ENCODE measurements at regions not wholly inside any gene's neighbourhood (a gene's known extent, or its start where the extent isn't known, plus 50 kb on each side); places are given as distances from the start of the nearest gene placed in this dataset.

- H3K36me3 ChIP-seq (ENCODE audit: control insufficient read depth in 2 of 2, insufficient read depth in 2 of 2, low read length in 1 of 2), result no peaks in the 10 kb centered on the region
- H3K9me3 ChIP-seq (ENCODE audit: control insufficient read depth in 2 of 2, insufficient read depth in 1 of 2, low read depth in 1 of 2, low read length in 1 of 2), result no peaks in the 10 kb centered on the region
- H3K4me1 ChIP-seq (ENCODE audit: control insufficient read depth in 2 of 2, insufficient read depth in 2 of 2, low read length in 1 of 2), result no peaks in the 10 kb centered on the region
- H3K27ac ChIP-seq (ENCODE audit: low read depth in 2 of 2, low read length in 1 of 2), result no peak overlapping the region
- WGBS, 2 donors, result 93 to 94% methylated on average over 10 of the region's 10 CpGs
- no peaks in the 10 kb centered on the region for H3K27me3 ChIP-seq (ENCODE audit: control insufficient read depth in 1 of 2, insufficient read depth in 2 of 2, low read length in 2 of 2)
- H3K4me3 ChIP-seq (ENCODE audit: low read depth in 1 of 2, low read length in 2 of 2), result no peak overlapping the region
Observed at GRCh38 chr6:169983651-169984050, 232.2 kb downstream of the ERMARD start.

- H3K36me3 ChIP-seq (ENCODE audit: control insufficient read depth in 2 of 2, insufficient read depth in 2 of 2, low read length in 1 of 2), result no peaks in the 10 kb centered on the region
- no peaks in the 10 kb centered on the region for H3K9me3 ChIP-seq (ENCODE audit: control insufficient read depth in 2 of 2, insufficient read depth in 1 of 2, low read depth in 1 of 2, low read length in 1 of 2)
- H3K27ac ChIP-seq (ENCODE audit: low read depth in 2 of 2, low read length in 1 of 2), result no peak overlapping the region
- H3K4me3 ChIP-seq (ENCODE audit: low read depth in 1 of 2, low read length in 2 of 2), result no peak overlapping the region
- H3K4me1 ChIP-seq (ENCODE audit: control insufficient read depth in 2 of 2, insufficient read depth in 2 of 2, low read length in 1 of 2), result no peaks in the 10 kb centered on the region
- WGBS, 2 donors, result 91% methylated on average over 28 to 31 of the region's 31 CpGs
- no peaks in the 10 kb centered on the region for H3K27me3 ChIP-seq (ENCODE audit: control insufficient read depth in 1 of 2, insufficient read depth in 2 of 2, low read length in 2 of 2)
Observed at GRCh38 chr6:169982461-169983386, 231.3 kb downstream of the ERMARD start.

- H3K27me3 ChIP-seq (ENCODE audit: control insufficient read depth in 1 of 2, insufficient read depth in 2 of 2, low read length in 2 of 2), result no peaks in the 10 kb centered on the region
- H3K27ac ChIP-seq (ENCODE audit: low read depth in 2 of 2, low read length in 1 of 2), result no peak overlapping the region
- H3K36me3 ChIP-seq (ENCODE audit: control insufficient read depth in 2 of 2, insufficient read depth in 2 of 2, low read length in 1 of 2), result no peaks in the 10 kb centered on the region
- H3K4me1 ChIP-seq (ENCODE audit: control insufficient read depth in 2 of 2, insufficient read depth in 2 of 2, low read length in 1 of 2), result no peaks in the 10 kb centered on the region
- WGBS, 2 donors, result 67 to 76% methylated on average over 7 of the region's 7 CpGs
- H3K4me3 ChIP-seq (ENCODE audit: low read depth in 1 of 2, low read length in 2 of 2), result no peak overlapping the region
- no peaks in the 10 kb centered on the region for H3K9me3 ChIP-seq (ENCODE audit: control insufficient read depth in 2 of 2, insufficient read depth in 1 of 2, low read depth in 1 of 2, low read length in 1 of 2)
Observed at GRCh38 chr6:169981969-169982368, 230.5 kb downstream of the ERMARD start.

- WGBS, 2 donors, result 91 to 93% methylated on average over 6 of the region's 6 CpGs
- no peaks in the 10 kb centered on the region for H3K27me3 ChIP-seq (ENCODE audit: control insufficient read depth in 1 of 2, insufficient read depth in 2 of 2, low read length in 2 of 2)
- H3K4me1 ChIP-seq (ENCODE audit: control insufficient read depth in 2 of 2, insufficient read depth in 2 of 2, low read length in 1 of 2), result no peaks in the 10 kb centered on the region
- H3K36me3 ChIP-seq (ENCODE audit: control insufficient read depth in 2 of 2, insufficient read depth in 2 of 2, low read length in 1 of 2), result no peaks in the 10 kb centered on the region
- no peaks in the 10 kb centered on the region for H3K9me3 ChIP-seq (ENCODE audit: control insufficient read depth in 2 of 2, insufficient read depth in 1 of 2, low read depth in 1 of 2, low read length in 1 of 2)
- no peak overlapping the region for H3K4me3 ChIP-seq (ENCODE audit: low read depth in 1 of 2, low read length in 2 of 2)
- H3K27ac ChIP-seq (ENCODE audit: low read depth in 2 of 2, low read length in 1 of 2), result no peak overlapping the region
Observed at GRCh38 chr6:169981568-169981967, 230.1 kb downstream of the ERMARD start.

GRCh38 chr6:169980826-169981450 is 229.5 kb downstream of the ERMARD start:
- Histone ChIP-seq H3K27me3 (ENCODE audit: control insufficient read depth in 1 of 2, insufficient read depth in 2 of 2, low read length in 2 of 2) (no peaks in the 10 kb centered on the region), H3K36me3 (ENCODE audit: control insufficient read depth in 2 of 2, insufficient read depth in 2 of 2, low read length in 1 of 2) (no peaks in the 10 kb centered on the region), H3K4me1 (ENCODE audit: control insufficient read depth in 2 of 2, insufficient read depth in 2 of 2, low read length in 1 of 2) (peaks cover 0 to 3% of the 10 kb centered on the region in 2 donors), H3K27ac (ENCODE audit: low read depth in 2 of 2, low read length in 1 of 2) (no peak overlapping the region), H3K9me3 (ENCODE audit: control insufficient read depth in 2 of 2, insufficient read depth in 1 of 2, low read depth in 1 of 2, low read length in 1 of 2) (no peaks in the 10 kb centered on the region), H3K4me3 (ENCODE audit: low read depth in 1 of 2, low read length in 2 of 2) (no peak overlapping the region)
- 85 to 91% methylated on average over 14 of the region's 14 CpGs for WGBS, 2 donors

GRCh38 chr6:169979873-169980432 is 228.5 kb downstream of the ERMARD start:
- H3K4me1 ChIP-seq (ENCODE audit: control insufficient read depth in 2 of 2, insufficient read depth in 2 of 2, low read length in 1 of 2), result peaks cover 0 to 3% of the 10 kb centered on the region in 2 donors
- 88 to 93% methylated on average over 14 of the region's 14 CpGs for WGBS, 2 donors
- H3K27me3 ChIP-seq (ENCODE audit: control insufficient read depth in 1 of 2, insufficient read depth in 2 of 2, low read length in 2 of 2), result no peaks in the 10 kb centered on the region
- no peaks in the 10 kb centered on the region for H3K9me3 ChIP-seq (ENCODE audit: control insufficient read depth in 2 of 2, insufficient read depth in 1 of 2, low read depth in 1 of 2, low read length in 1 of 2)
- H3K36me3 ChIP-seq (ENCODE audit: control insufficient read depth in 2 of 2, insufficient read depth in 2 of 2, low read length in 1 of 2), result no peaks in the 10 kb centered on the region
- H3K4me3 ChIP-seq (ENCODE audit: low read depth in 1 of 2, low read length in 2 of 2), result no peak overlapping the region
- H3K27ac ChIP-seq (ENCODE audit: low read depth in 2 of 2, low read length in 1 of 2), result no peak overlapping the region

- no peaks in the 10 kb centered on the region for H3K27me3 ChIP-seq (ENCODE audit: control insufficient read depth in 1 of 2, insufficient read depth in 2 of 2, low read length in 2 of 2)
- no peaks in the 10 kb centered on the region for H3K36me3 ChIP-seq (ENCODE audit: control insufficient read depth in 2 of 2, insufficient read depth in 2 of 2, low read length in 1 of 2)
- H3K4me1 ChIP-seq (ENCODE audit: control insufficient read depth in 2 of 2, insufficient read depth in 2 of 2, low read length in 1 of 2), result peaks cover 0 to 3% of the 10 kb centered on the region in 2 donors
- no peak overlapping the region for H3K4me3 ChIP-seq (ENCODE audit: low read depth in 1 of 2, low read length in 2 of 2)
- no peak overlapping the region for H3K27ac ChIP-seq (ENCODE audit: low read depth in 2 of 2, low read length in 1 of 2)
- H3K9me3 ChIP-seq (ENCODE audit: control insufficient read depth in 2 of 2, insufficient read depth in 1 of 2, low read depth in 1 of 2, low read length in 1 of 2), result no peaks in the 10 kb centered on the region
- 35 to 51% methylated on average over 26 of the region's 26 CpGs for WGBS, 2 donors
Observed at GRCh38 chr6:169978615-169979161, 227.3 kb downstream of the ERMARD start.

- no peaks in the 10 kb centered on the region for H3K36me3 ChIP-seq (ENCODE audit: control insufficient read depth in 2 of 2, insufficient read depth in 2 of 2, low read length in 1 of 2)
- H3K9me3 ChIP-seq (ENCODE audit: control insufficient read depth in 2 of 2, insufficient read depth in 1 of 2, low read depth in 1 of 2, low read length in 1 of 2), result no peaks in the 10 kb centered on the region
- peaks cover 0 to 3% of the 10 kb centered on the region in 2 donors for H3K4me1 ChIP-seq (ENCODE audit: control insufficient read depth in 2 of 2, insufficient read depth in 2 of 2, low read length in 1 of 2)
- WGBS, 2 donors, result 87 to 89% methylated on average over 28 of the region's 28 CpGs
- no peak overlapping the region for H3K4me3 ChIP-seq (ENCODE audit: low read depth in 1 of 2, low read length in 2 of 2)
- no peak overlapping the region for H3K27ac ChIP-seq (ENCODE audit: low read depth in 2 of 2, low read length in 1 of 2)
- H3K27me3 ChIP-seq (ENCODE audit: control insufficient read depth in 1 of 2, insufficient read depth in 2 of 2, low read length in 2 of 2), result no peaks in the 10 kb centered on the region
Observed at GRCh38 chr6:169977434-169978265, 226.2 kb downstream of the ERMARD start.

Measured in esophagus (tissue), 2 donors.